NCI-H2081 (cell line): ENCODE measurements at regions not wholly inside any gene's neighbourhood (a gene's known extent, or its start where the extent isn't known, plus 50 kb on each side); places are given as distances from the start of the nearest gene placed in this dataset.

ENCODE experiments used
- DNase-seq, 2 experiments: peaks; one replicate each; lab custom pipeline; 2025; lab: John Stamatoyannopoulos, UW

- no peak for DNase-seq
These were observed 1028.3 kb downstream of the BRD1 start for GRCh38 chr22:48799227-48799970.

- DNase-seq = no peak
These were observed 1029.1 kb downstream of the BRD1 start for GRCh38 chr22:48798281-48799226.

DNA sequence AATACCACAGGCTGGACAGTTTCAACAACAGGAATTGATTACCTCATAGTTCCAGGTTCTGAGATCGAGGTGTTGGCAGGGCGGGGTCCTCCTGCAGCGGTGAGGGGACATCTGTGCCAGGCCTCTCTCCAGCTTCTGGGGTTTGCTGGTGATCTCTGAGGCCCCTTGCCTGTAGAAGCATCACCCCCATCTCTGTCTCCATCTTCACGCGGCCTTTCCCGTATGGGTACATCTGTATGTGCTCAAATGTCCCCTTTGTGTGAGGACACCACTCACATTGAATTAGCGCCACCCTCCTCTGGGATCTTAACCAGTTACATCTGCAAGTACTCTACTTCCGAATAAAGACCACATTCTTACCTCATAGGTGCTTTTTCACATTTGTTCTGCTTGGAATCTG is 1029.9 kb downstream of the BRD1 start:
- DNase-seq = no peak

DNA sequence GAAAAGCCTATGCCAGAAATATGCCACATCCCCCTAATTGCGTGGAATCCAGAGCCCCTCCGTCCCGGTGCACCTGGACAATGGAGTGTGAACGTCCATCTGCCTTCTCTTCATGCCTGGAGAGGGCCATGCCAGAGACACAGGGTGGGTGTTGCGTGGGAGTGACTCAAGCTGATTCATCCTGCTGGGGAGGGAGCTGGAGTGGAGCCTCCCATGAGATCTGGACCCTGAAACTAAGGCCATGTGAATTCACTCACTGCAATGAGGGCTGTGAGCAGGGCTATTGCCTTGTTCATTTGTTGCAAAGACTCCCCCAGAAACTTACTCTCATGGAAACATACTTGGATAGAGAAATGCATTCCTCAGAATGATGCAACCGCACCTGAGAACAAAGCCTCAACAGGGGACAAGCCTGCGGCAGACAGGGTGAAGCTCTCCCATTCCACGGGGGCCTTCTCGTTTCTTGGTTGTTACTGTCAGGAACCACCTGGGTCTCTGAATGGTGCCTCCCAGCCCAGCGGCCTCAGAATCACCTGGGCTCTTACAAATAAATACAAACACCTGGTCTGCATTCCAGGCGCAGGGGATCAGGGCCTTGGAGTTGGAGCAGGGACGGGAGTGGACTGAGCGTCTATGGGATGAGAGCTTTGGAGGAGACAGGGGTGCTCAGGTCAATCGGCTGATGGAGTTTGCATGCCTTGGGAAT is 1031.2 kb downstream of the BRD1 start:
- DNase-seq = no peak

DNA sequence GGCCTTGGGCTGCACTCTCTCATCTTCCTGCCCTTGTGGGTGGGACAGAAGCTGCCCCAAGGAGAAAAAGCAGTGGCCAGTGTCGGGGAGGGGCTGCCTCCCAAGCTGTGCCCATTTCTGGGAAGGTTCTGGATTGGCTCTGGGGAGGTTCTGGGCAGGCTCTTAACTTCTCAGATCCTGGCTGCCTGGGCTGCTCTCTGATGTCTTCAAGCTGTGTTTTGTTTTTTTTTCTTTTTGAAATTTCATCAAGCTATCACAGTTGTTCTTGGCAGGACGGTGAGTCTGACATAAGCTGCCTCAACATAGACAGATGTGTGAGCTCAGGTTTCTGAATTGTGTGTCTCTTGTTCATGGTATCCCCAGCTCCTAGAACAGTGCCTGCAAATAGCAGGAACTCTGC is 1032.0 kb downstream of the BRD1 start:
- no peak for DNase-seq

GRCh38 chr22:48794906-48795305 is 1032.8 kb downstream of the BRD1 start:
- no peak for DNase-seq

DNA sequence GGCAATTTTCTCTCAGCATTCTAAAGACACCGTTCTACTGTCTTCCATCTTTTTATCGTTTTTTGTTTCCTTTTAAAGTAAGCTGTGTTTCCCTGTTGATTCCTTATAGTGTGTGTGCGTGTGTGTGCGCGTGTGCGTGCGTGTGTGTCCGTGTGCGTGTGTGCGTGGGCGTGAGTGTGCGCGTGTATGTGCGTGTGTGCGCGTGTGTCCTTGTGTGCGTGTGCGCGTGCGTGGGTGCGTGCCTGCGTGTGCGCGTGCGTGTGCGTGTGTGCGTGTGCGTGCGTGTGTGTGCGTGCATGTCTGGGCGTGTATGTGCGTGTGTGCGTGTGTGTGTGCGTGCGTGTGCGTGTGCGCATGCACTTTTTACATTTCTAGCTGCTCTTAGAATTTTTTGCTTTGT is 1033.7 kb downstream of the BRD1 start:
- DNase-seq = no peak

- DNase-seq = no peak
These were observed 1041.0 kb downstream of the BRD1 start for GRCh38 chr22:48786679-48786996.

DNA sequence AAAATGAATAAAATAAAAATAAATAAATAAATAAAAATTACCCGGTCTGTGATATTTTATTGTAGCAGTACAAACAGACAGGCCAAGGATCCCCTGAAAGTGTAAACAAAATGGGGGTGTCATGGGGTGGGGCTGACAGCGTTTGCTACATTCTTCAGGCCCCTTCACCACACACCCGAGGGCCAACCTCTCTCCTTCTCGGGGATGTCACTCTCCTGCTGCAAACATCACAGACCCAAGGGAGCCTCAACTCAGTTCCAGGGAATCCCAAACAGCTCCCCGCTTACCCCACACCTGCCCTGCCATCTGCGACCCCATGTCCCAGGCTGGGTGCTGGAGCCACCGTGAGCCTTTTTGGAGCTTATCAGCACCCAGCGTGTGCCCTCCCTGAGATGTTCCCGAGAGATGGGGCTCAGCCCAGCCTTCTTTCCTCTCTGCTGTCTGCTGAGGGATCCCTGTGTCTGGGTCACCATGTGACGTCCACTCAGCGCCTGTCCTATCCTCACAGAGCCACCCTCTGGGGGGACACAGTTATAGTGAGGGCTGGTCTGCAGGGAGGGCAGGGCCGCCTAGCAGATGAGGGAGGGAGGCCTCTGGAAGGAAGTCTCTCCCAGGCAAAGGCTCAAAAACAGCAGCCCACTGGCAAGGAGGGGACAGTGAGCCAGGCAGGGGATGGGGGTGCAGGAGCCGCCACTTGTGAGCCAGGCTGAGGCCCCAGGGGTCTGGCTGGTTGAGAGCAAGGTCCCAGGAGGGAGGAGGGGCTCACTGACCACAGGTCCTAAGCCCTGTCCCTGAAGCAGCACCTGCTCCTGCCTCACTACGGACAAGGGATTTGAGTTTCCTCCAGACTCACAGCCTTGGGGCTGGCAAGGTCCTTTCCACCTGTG is 1041.6 kb downstream of the BRD1 start:
- DNase-seq = no peak

- DNase-seq = no peak
These were observed 1042.8 kb downstream of the BRD1 start for GRCh38 chr22:48784701-48785503.

GRCh38 chr22:48783821-48784266 is 1043.8 kb downstream of the BRD1 start:
- no peak for DNase-seq

GRCh38 chr22:48782811-48783511 is 1044.7 kb downstream of the BRD1 start:
- DNase-seq = no peak

- DNase-seq = no peak
These were observed 1045.3 kb downstream of the BRD1 start for GRCh38 chr22:48782326-48782725.

GRCh38 chr22:48781868-48782267 is 1045.8 kb downstream of the BRD1 start:
- DNase-seq = no peak

DNA sequence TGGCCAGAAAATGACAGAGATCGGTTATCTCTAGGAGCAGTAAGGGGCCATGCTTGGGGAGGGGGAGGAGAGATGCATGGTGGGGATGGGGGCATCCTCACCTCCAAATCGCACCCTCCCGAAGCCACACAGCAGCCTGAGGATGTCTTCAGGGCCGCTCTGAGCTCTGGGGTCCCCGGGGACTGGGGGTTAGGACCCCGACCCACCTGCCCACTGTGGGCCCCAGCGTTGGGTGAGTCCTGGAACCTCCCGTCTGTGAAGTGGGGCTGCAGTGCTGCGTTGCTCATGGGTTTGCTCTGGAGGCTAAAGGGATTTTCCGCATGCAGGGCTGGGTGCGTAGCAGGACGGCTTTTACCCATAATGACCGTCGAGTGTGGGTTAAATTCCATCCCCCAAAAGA is 1046.3 kb downstream of the BRD1 start:
- no peak for DNase-seq

DNA sequence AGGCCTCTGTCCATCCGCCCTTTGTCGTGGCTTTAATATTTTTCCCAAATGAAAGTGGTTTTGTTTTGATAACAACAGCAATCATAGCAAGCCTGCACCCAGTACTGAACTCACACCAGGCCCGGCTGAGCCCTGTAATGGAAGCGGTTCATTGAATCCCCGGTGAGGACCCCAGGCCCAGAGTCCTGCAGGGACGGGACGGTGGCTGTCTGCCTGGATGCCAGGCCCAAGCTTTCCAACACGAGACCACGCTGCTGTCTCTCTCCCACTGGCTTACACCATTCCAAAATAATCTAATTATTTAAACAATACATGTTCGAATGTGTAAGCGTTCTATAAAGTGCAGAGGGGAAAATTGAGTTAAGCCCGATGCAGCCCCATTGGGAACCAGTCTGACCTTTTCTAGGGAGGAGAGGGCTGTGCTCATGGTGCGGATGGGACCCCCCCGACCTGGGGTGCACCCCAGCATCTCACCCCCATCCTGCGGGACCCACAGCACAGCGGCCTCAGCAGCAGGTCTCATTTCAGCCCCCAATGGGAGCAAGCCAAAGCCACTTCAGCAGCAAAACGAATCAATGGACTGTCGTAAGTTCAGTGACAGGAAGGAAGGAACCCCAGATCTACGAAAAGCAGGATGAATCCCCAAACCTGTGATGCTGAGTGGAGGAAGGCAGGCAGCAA is 1046.9 kb downstream of the BRD1 start:
- DNase-seq = no peak

DNA sequence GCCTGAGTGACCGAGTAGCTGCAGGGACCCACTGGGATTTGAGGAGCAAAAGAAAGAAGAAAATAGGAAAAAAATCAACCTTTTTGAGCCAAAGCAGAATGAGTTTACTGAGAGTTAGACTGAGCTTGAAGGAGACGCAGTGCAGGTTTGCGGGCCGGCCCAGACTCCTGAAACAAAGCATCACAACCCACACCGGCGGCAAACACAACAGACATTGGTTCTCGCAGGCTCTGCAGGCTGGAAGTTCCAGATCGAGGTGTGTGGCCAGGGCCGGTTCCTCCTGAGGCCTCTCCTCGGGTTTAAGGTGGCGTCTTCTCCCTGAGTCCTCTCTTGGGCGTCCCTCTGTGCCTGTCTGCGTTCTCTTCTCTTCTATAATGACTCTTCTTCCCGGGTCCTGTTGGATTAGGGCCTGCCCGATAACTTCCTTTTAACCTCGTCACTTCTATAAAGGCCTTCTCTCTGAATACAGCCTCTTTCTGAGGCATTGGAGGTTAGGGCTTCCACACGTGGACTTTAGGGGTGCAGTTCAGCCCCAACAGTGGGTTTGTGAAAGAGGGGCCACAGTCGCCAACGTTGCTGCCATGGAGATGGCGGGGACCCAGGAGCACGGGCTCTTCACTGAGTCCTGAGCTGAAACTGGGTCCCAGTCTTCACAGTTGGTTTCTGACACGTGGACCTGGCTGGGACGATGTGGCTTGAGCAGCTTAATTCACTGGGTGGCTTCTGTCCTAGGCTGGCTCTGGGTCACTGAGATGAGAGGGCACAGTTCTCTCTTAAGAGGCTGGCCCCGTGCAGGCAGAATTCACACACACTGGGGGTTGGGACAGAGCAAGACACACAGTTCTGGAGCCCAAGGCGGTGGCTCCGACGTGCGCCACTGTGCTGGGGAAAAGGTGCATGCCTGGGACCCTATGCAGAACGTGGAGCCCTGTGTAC is 1047.7 kb downstream of the BRD1 start:
- DNase-seq = no peak

DNA sequence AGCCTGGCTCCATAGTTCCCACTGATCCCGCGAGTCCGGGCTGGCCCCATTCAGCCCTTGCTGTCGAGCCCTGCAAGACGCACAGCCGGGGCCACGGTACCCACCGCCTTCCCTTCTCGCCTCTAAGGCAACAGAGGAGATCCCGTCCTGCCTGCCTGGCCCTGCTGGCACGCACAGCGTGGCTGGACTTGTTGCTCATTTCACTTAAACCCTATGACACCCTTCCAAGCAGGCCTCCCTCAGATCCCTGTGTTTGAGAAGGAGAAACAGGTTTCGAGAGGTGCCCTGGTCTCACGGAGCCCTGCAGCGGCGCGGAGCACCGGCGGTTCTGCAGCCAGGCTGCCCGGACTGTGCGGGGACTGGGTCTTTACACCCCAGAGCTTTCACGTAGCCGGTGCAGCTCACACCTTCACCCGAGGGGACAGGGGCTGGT is 1048.4 kb downstream of the BRD1 start:
- DNase-seq = no peak
